ENCODE measurements at regions not wholly inside any gene's neighbourhood (a gene's known extent, or its start where the extent isn't known, plus 50 kb on each side); places are given as distances from the start of the nearest gene placed in this dataset.

- TF ChIP-seq SIX5 (IDR thresholded peaks at IDR 0.05; ENCODE audit: low read depth, low read length): no peak
- TF ChIP-seq SP4 (IDR thresholded peaks at IDR 0.05; ENCODE audit: low read length): no peak
- TF ChIP-seq NRF1 (IDR thresholded peaks at IDR 0.05; ENCODE audit: low read depth, low read length): no peak
Measured at GRCh38 chr5:2894736-2895135, 143.3 kb upstream of the IRX2 start (continued).
